ENCODE measurements at regions not wholly inside any gene's neighbourhood (a gene's known extent, or its start where the extent isn't known, plus 50 kb on each side); places are given as distances from the start of the nearest gene placed in this dataset.

GRCh38 chr4:41472081-41472480, 65.9 kb upstream of the LIMCH1 start:
- intact Hi-C loops (cut with micrococcal nuclease) (no loop called here), dilution Hi-C loops (cut with MboI; ENCODE audit: extremely low pct_ligation_motif_present, low sequenced_read_pairs) (no loop called here)
- DNase-seq (ENCODE audit: low read depth, low spot score) = no peak
- Histone ChIP-seq H3K27ac (ENCODE audit: insufficient read depth, low read depth, low read length) (no peak overlapping the region), H3K27me3 (ENCODE audit: control insufficient read depth in 2 of 2, insufficient read depth in 2 of 2, low read length in 2 of 2) (peaks cover 16 to 22% of the 10 kb centered on the region in 2 experiments), H4K20me1 (replicated peaks; ENCODE audit: control insufficient read depth, extremely low read depth, insufficient read depth, low read length) (no peaks in the 10 kb centered on the region), H3K9me1 (replicated peaks; ENCODE audit: control insufficient read depth, extremely low read depth, insufficient read depth, low read length) (no peaks in the 10 kb centered on the region), H3K36me3 (ENCODE audit: control insufficient read depth in 2 of 2, extremely low read depth in 1 of 2, insufficient read depth in 2 of 2, low read length in 2 of 2) (no peaks in the 10 kb centered on the region), H3K4me2 (ENCODE audit: insufficient read depth, low read length) (no peak overlapping the region), H3K4me1 (ENCODE audit: control insufficient read depth, extremely low read depth, insufficient read depth, low read length) (no peaks in the 10 kb centered on the region), H3K79me2 (ENCODE audit: control insufficient read depth, insufficient read depth, low read length) (no peaks in the 10 kb centered on the region), H3K9me3 (replicated peaks; ENCODE audit: control insufficient read depth, insufficient read depth, low read length) (no peaks in the 10 kb centered on the region), H3K9ac (replicated peaks; ENCODE audit: extremely low read depth, insufficient read depth, low read length) (no peak overlapping the region), H3K4me3 (replicated peaks in 1 of 3; ENCODE audit: insufficient read depth in 1 of 3, low read depth in 1 of 3, low read length in 3 of 3) (no peak overlapping the region), H2AFZ (ENCODE audit: low read depth, low read length) (no peak overlapping the region)
- no TSS peak for BruUV-seq (replicated peaks)
- ChIA-PET CTCF (interaction anchor here (0.6 to 1.3 kb wide), 2 partner anchors 14 to 59 kb away, joined by 3 to 5 read pairs; no protein-coding TSS in a partner anchor), POLR2A (no interaction called here)
- TF ChIP-seq GATA2 (IDR thresholded peaks at IDR 0.05; ENCODE audit: insufficient read depth, insufficient read length, low read depth, low read length) = no peak
- TF ChIP-seq POLR2A (IDR thresholded peaks at IDR 0.05; ENCODE audit: low read depth, low read length) = no peak
- no peak for TF ChIP-seq CTCF (IDR thresholded peaks at IDR 0.05; ENCODE audit: extremely low read depth in 1 of 2, insufficient read depth in 1 of 2, low read depth in 1 of 2, low read length in 2 of 2)
- no peak for TF ChIP-seq EZH2 (IDR thresholded peaks at IDR 0.05; ENCODE audit: borderline replicate concordance, low read depth, low read length, severe bottlenecking)
- no peak for TF ChIP-seq FOS (IDR thresholded peaks at IDR 0.05; ENCODE audit: borderline replicate concordance, insufficient read depth, low read length)
- no peak for FAIRE-seq

- H3K4me1 ChIP-seq (ENCODE audit: control insufficient read depth, extremely low read depth, insufficient read depth, low read length) = no peaks in the 10 kb centered on the region
- no peaks in the 10 kb centered on the region for H4K20me1 ChIP-seq (replicated peaks; ENCODE audit: control insufficient read depth, extremely low read depth, insufficient read depth, low read length)
- no peak for FAIRE-seq
- H3K4me3 ChIP-seq (replicated peaks in 1 of 3; ENCODE audit: insufficient read depth in 1 of 3, low read depth in 1 of 3, low read length in 3 of 3) = no peak overlapping the region
- ChIA-PET CTCF (no interaction called here), POLR2A (no interaction called here)
- H3K27me3 ChIP-seq (ENCODE audit: control insufficient read depth in 2 of 2, insufficient read depth in 2 of 2, low read length in 2 of 2) = peaks cover 22 to 25% of the 10 kb centered on the region in 2 experiments
- H3K27ac ChIP-seq (ENCODE audit: insufficient read depth, low read depth, low read length) = no peak overlapping the region
- no peaks in the 10 kb centered on the region for H3K9me1 ChIP-seq (replicated peaks; ENCODE audit: control insufficient read depth, extremely low read depth, insufficient read depth, low read length)
- intact Hi-C loops (cut with micrococcal nuclease) = no loop called here
- no peaks in the 10 kb centered on the region for H3K36me3 ChIP-seq (ENCODE audit: control insufficient read depth in 2 of 2, extremely low read depth in 1 of 2, insufficient read depth in 2 of 2, low read length in 2 of 2)
- no peaks in the 10 kb centered on the region for H3K9me3 ChIP-seq (replicated peaks; ENCODE audit: control insufficient read depth, insufficient read depth, low read length)
- no peak for TF ChIP-seq MYC (IDR thresholded peaks at IDR 0.05; ENCODE audit: low read depth, low read length)
- no peak for TF ChIP-seq FOS (IDR thresholded peaks at IDR 0.05; ENCODE audit: borderline replicate concordance, insufficient read depth, low read length)
- no peak for TF ChIP-seq GATA2 (IDR thresholded peaks at IDR 0.05; ENCODE audit: insufficient read depth, insufficient read length, low read depth, low read length)
- TF ChIP-seq MAX (IDR thresholded peaks at IDR 0.05; ENCODE audit: insufficient read depth, insufficient read length) = no peak
- TF ChIP-seq EZH2 (IDR thresholded peaks at IDR 0.05; ENCODE audit: borderline replicate concordance, low read depth, low read length, severe bottlenecking) = no peak
- TF ChIP-seq POLR2AphosphoS5 (IDR thresholded peaks at IDR 0.05; ENCODE audit: insufficient read depth, low read depth, low read length) = no peak
- no peak for TF ChIP-seq CTCF (IDR thresholded peaks at IDR 0.05; ENCODE audit: extremely low read depth in 1 of 2, insufficient read depth in 1 of 2, low read depth in 1 of 2, low read length in 2 of 2)
- no peak for TF ChIP-seq POLR2A (IDR thresholded peaks at IDR 0.05; ENCODE audit: low read depth, low read length)
- no peak for TF ChIP-seq JUN (IDR thresholded peaks at IDR 0.05; ENCODE audit: borderline replicate concordance, insufficient read depth, insufficient read length, low read depth)
- no TSS peak for BruUV-seq (replicated peaks)
- H3K79me2 ChIP-seq (ENCODE audit: control insufficient read depth, insufficient read depth, low read length) = no peaks in the 10 kb centered on the region
- DNase-seq (ENCODE audit: low read depth, low spot score) = no peak
- H2AFZ ChIP-seq (ENCODE audit: low read depth, low read length) = no peak overlapping the region
- no peak overlapping the region for H3K4me2 ChIP-seq (ENCODE audit: insufficient read depth, low read length)
- dilution Hi-C loops (cut with MboI; ENCODE audit: extremely low pct_ligation_motif_present, low sequenced_read_pairs) = no loop called here
- H3K9ac ChIP-seq (replicated peaks; ENCODE audit: extremely low read depth, insufficient read depth, low read length) = no peak overlapping the region
These were observed 64.8 kb upstream of the LIMCH1 start for GRCh38 chr4:41473176-41473575.

Data from endothelial cell of umbilical vein (primary cell).